ENCODE measurements at regions not wholly inside any gene's neighbourhood (a gene's known extent, or its start where the extent isn't known, plus 50 kb on each side); places are given as distances from the start of the nearest gene placed in this dataset.
"Not testable (repeated sequence)": the region's sequence is repeated elsewhere in the genome, so short reads cannot be mapped to it uniquely, and the experiment has no call there.

DNA sequence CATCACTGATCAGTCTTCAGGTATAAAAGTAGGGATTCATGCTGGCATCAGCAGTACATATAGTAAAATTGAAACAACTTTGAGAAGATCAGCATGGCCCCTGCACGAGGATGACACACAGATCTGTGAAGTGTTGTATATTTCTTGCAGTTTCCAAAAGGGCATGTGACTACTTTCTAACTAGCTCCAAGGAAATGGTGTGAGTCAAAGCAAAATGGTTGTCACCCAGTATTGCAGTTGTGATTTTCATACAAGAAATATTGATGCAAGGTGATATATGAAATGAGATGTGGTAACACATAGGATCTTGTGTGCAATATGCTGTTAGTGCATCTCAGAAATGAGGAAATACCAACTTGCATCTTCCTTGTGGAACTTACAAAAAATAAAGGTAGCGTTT is 74.5 kb upstream of the ACBD5 start:
- TF ChIP-seq, protein P1, sequence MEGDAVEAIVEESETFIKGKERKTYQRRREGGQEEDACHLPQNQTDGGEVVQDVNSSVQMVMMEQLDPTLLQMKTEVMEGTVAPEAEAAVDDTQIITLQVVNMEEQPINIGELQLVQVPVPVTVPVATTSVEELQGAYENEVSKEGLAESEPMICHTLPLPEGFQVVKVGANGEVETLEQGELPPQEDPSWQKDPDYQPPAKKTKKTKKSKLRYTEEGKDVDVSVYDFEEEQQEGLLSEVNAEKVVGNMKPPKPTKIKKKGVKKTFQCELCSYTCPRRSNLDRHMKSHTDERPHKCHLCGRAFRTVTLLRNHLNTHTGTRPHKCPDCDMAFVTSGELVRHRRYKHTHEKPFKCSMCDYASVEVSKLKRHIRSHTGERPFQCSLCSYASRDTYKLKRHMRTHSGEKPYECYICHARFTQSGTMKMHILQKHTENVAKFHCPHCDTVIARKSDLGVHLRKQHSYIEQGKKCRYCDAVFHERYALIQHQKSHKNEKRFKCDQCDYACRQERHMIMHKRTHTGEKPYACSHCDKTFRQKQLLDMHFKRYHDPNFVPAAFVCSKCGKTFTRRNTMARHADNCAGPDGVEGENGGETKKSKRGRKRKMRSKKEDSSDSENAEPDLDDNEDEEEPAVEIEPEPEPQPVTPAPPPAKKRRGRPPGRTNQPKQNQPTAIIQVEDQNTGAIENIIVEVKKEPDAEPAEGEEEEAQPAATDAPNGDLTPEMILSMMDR (conservative IDR thresholded peaks at IDR 0.05; ENCODE audit: low read length): not testable (repeated sequence)
- TF ChIP-seq EZH2phosphoT487 (IDR thresholded peaks at IDR 0.05; ENCODE audit: borderline replicate concordance): not testable (repeated sequence)
